HG03432 (cell line): ENCODE measurements at regions not wholly inside any gene's neighbourhood (a gene's known extent, or its start where the extent isn't known, plus 50 kb on each side); places are given as distances from the start of the nearest gene placed in this dataset.
"Not testable (repeated sequence)": the region's sequence is repeated elsewhere in the genome, so short reads cannot be mapped to it uniquely, and the experiment has no call there.

Experiments
- ATAC-seq: cut with Tn5 transposase; IDR thresholded peaks from one replicate; pipeline ENCODE4 v1.9.1; 2021; ENCODE audit warnings: mild to moderate bottlenecking, moderate library complexity; ENCODE audit not compliant: unreplicated experiment

GRCh38 chr6:144572541-144572940 lies 287.4 kb downstream of the UTRN start:
- ATAC-seq = not testable (repeated sequence)

- ATAC-seq = no peak
These were observed 289.7 kb downstream of the UTRN start for GRCh38 chr6:144574796-144575195.

GRCh38 chr6:144575327-144575726 lies 290.2 kb downstream of the UTRN start:
- no peak for ATAC-seq

- no peak for ATAC-seq
These were observed 291.7 kb downstream of the UTRN start for GRCh38 chr6:144576871-144577270.

- no peak for ATAC-seq
These were observed 293.5 kb downstream of the UTRN start for GRCh38 chr6:144578385-144579350.

- no peak for ATAC-seq
These were observed 294.9 kb downstream of the UTRN start for GRCh38 chr6:144580039-144580438.

- ATAC-seq = no peak
These were observed 295.6 kb downstream of the UTRN start for GRCh38 chr6:144580771-144581170.

GRCh38 chr6:144581812-144582537 lies 296.8 kb downstream of the UTRN start:
- ATAC-seq = no peak

- peak; percentile 94 for ATAC-seq
These were observed 297.9 kb downstream of the UTRN start for GRCh38 chr6:144582939-144583613.

GRCh38 chr6:144583614-144583954 lies 298.4 kb downstream of the UTRN start:
- no peak for ATAC-seq

GRCh38 chr6:144585217-144585814 lies 300.2 kb downstream of the UTRN start:
- no peak for ATAC-seq

- ATAC-seq = no peak
These were observed 301.9 kb downstream of the UTRN start for GRCh38 chr6:144586986-144587385.

- peak; percentile 80 for ATAC-seq
These were observed 303.7 kb downstream of the UTRN start for GRCh38 chr6:144588697-144589325.

GRCh38 chr6:144590532-144590931 lies 305.4 kb downstream of the UTRN start:
- no peak for ATAC-seq

- ATAC-seq = no peak
These were observed 308.3 kb downstream of the UTRN start for GRCh38 chr6:144593392-144593791.

GRCh38 chr6:144594585-144594984 lies 309.4 kb downstream of the UTRN start:
- ATAC-seq = no peak

GRCh38 chr6:144595266-144595665 lies 310.1 kb downstream of the UTRN start:
- no peak for ATAC-seq

- ATAC-seq = no peak
These were observed 312.4 kb downstream of the UTRN start for GRCh38 chr6:144597511-144597910.

GRCh38 chr6:144599615-144600014 lies 314.5 kb downstream of the UTRN start:
- ATAC-seq = no peak

GRCh38 chr6:144601221-144601620 lies 316.1 kb downstream of the UTRN start:
- no peak for ATAC-seq
